K562 (cell line): ENCODE measurements at regions not wholly inside any gene's neighbourhood (a gene's known extent, or its start where the extent isn't known, plus 50 kb on each side); places are given as distances from the start of the nearest gene placed in this dataset.
A peak's percentile ranks its signal among the peaks of the same experiment; 100 is the strongest.

Experiments used
- ATAC-seq: fragments of 200-7000 bp; cut with Tn5 transposase; 3 replicates; pipeline ENCODE4 v1.9.1; 2020; ENCODE audit warnings: moderate library complexity
- BruUV-seq: library from RNA; stranded (reverse); fragments of 400-500 nt; replicated peaks from 2 replicates; lab custom pipeline; 2021; lab: Mats Ljungman, UMichigan
- CTCF ChIA-PET: fragments of 300-600 bp; formaldehyde crosslinking; extraction: SDS; loops from one replicate; lab custom pipeline; 2021; ENCODE audit warnings: low intra/inter-chr PET ratio; lab: Yijun Ruan, JAX
- POLR2A ChIA-PET: fragments of 300-600, 350-650 bp; sonication (Branson Sonifier 250); formaldehyde crosslinking; extraction: SDS; loops from one replicate; lab custom pipeline; 2021; ENCODE audit warnings: antibody characterized with exemption, inconsistent platforms; lab: Yijun Ruan, JAX
- DNase-seq, 4 experiments: peaks; one replicate each; pipeline versions ENCODE4 v3.0.0 to v3.0.0-alpha.2; 2011 to 2018; ENCODE audit warnings: low spot score in 3 of 4, mixed read lengths in 3 of 4; ENCODE audit errors: extremely low read depth in 1 of 4
- FAIRE-seq: peaks from 2 replicates; lab custom pipeline; 2011; peaks lifted over from hg19 to GRCh38; lab: Jason Lieb, UNC
- H2AFZ ChIP-seq: 2 replicates; pipeline ENCODE4 v1.6.0; 2011; ENCODE audit warnings: low read depth, low read length, control low read depth, inconsistent platforms
- H3K27ac ChIP-seq: fragments of 200-600 bp; 3 replicates; pipeline ENCODE4 v1.8.0; 2011; ENCODE audit warnings: low read depth, mild to moderate bottlenecking, control low read depth, inconsistent platforms, low read length, moderate library complexity, mixed read lengths; ENCODE audit errors: extremely low read depth
- H3K27me3 ChIP-seq, 2 experiments: fragments of 300-600 bp in 1 of 2; 2 replicates in 1 of 2; 3 replicates in 1 of 2; pipeline versions ENCODE4 v1.6.0 to v1.8.0; 2011; ENCODE audit warnings: inconsistent platforms in 2 of 2, low read length in 2 of 2, mild to moderate bottlenecking in 1 of 2, mixed read lengths in 1 of 2, moderate library complexity in 1 of 2; ENCODE audit not compliant: control insufficient read depth in 2 of 2, insufficient read depth in 2 of 2
- H3K36me3 ChIP-seq: fragments of 300-600 bp; 3 replicates; pipeline ENCODE4 v1.8.0; 2011; ENCODE audit warnings: mild to moderate bottlenecking, low read length, inconsistent platforms; ENCODE audit not compliant: control insufficient read depth, insufficient read depth
- H3K4me1 ChIP-seq, 2 experiments: fragments of 200-600 bp in 1 of 2; replicated peaks in 1 of 2; 2 replicates in 1 of 2; 3 replicates in 1 of 2; pipeline versions ENCODE4 v1.5.1 to v1.8.0; 2011; ENCODE audit warnings: inconsistent platforms in 2 of 2, low read length in 2 of 2, mild to moderate bottlenecking in 1 of 2, mixed read lengths in 1 of 2, moderate library complexity in 1 of 2; ENCODE audit not compliant: control insufficient read depth in 2 of 2, insufficient read depth in 2 of 2
- H3K4me2 ChIP-seq: 2 replicates; pipeline ENCODE4 v1.6.1; 2011; ENCODE audit warnings: low read length, control low read depth, inconsistent platforms, mixed read lengths; ENCODE audit not compliant: insufficient read depth
- H3K4me3 ChIP-seq: fragments of 200-600 bp; sonication (generic), shearing (Covaris generic); 2 replicates; pipeline ENCODE4 v1.5.1; 2016; ENCODE audit warnings: control low read depth, inconsistent platforms
- H3K79me2 ChIP-seq: fragments of 200-600 bp; 3 replicates; pipeline ENCODE4 v1.8.0; 2011; ENCODE audit warnings: low read length, inconsistent platforms; ENCODE audit not compliant: control insufficient read depth, insufficient read depth
- H3K9ac ChIP-seq, 2 experiments: 2 replicates each; pipeline versions ENCODE4 v1.6.0 to v1.6.1; 2011; ENCODE audit warnings: low read depth in 2 of 2, low read length in 2 of 2, control low read depth in 1 of 2, inconsistent platforms in 1 of 2, mild to moderate bottlenecking in 1 of 2, mixed read lengths in 1 of 2; ENCODE audit not compliant: insufficient read depth in 1 of 2
- H3K9me1 ChIP-seq: one replicate; pipeline ENCODE4 v1.6.0; 2011; ENCODE audit warnings: inconsistent platforms, mild to moderate bottlenecking, low read length, moderate library complexity; ENCODE audit not compliant: control insufficient read depth, insufficient read depth
- H3K9me3 ChIP-seq: replicated peaks from 2 replicates; pipeline ENCODE4 v1.5.1; 2011; ENCODE audit warnings: low read depth, low read length, inconsistent platforms; ENCODE audit not compliant: control insufficient read depth, insufficient read depth
- H4K20me1 ChIP-seq: replicated peaks from 2 replicates; pipeline ENCODE4 v1.6.1; 2011; ENCODE audit warnings: low read length, inconsistent platforms, mixed read lengths; ENCODE audit not compliant: control insufficient read depth, insufficient read depth
- ATF3 ChIP-seq, 2 experiments: fragments of 450-650 bp in 1 of 2; sonication (generic) in 1 of 2; formaldehyde crosslinking in 1 of 2; IDR thresholded peaks in 1 of 2; conservative IDR thresholded peaks in 1 of 2; 2 replicates each; pipeline versions ENCODE4 v1.6.1 to v1.8.1; 2016 to 2023; ENCODE audit warnings: mild to moderate bottlenecking in 2 of 2, moderate library complexity in 2 of 2, inconsistent platforms in 1 of 2, missing genetic modification reagents in 1 of 2
- FOSL1 ChIP-seq: fragments of 200-800 bp; sonication (Bioruptor generic); conservative IDR thresholded peaks from 2 replicates; pipeline ENCODE4 v1.6.1; 2016; ENCODE audit warnings: missing genetic modification characterization, missing compliant biosample characterization
- POLR2AphosphoS5 ChIP-seq: IDR thresholded peaks from 2 replicates; pipeline ENCODE4 v1.6.1; 2011; ENCODE audit warnings: mild to moderate bottlenecking, low read depth, low read length, moderate library complexity; ENCODE audit not compliant: control insufficient read depth, insufficient read depth
- ZNF121 ChIP-seq: sonication (generic); formaldehyde crosslinking; conservative IDR thresholded peaks from 2 replicates; pipeline ENCODE4 v1.8.0; 2022; ENCODE audit warnings: missing genetic modification reagents
- WGBS: fragments of 100-300 bp; shearing (Covaris generic); methylation state at CpG from one replicate; pipeline ENCODE4 v1.1.6; 2016; ENCODE audit warnings: low coverage, mixed read lengths; ENCODE audit not compliant: insufficient coverage; ENCODE audit errors: missing lambda C conversion rate; 5-methylcytosine and 5-hydroxymethylcytosine counted together
- in situ Hi-C: fragments of 300-500 bp; cut with MboI; formaldehyde crosslinking; loops from 4 replicates; pipeline ENCODE4 v1.15.0; 2018; ENCODE audit warnings: inconsistent platforms, mixed read lengths
- intact Hi-C: fragments of 100-400 bp; cut with micrococcal nuclease; formaldehyde crosslinking; loops from 2 replicates; pipeline ENCODE4 v1.14.2; 2022

DNA sequence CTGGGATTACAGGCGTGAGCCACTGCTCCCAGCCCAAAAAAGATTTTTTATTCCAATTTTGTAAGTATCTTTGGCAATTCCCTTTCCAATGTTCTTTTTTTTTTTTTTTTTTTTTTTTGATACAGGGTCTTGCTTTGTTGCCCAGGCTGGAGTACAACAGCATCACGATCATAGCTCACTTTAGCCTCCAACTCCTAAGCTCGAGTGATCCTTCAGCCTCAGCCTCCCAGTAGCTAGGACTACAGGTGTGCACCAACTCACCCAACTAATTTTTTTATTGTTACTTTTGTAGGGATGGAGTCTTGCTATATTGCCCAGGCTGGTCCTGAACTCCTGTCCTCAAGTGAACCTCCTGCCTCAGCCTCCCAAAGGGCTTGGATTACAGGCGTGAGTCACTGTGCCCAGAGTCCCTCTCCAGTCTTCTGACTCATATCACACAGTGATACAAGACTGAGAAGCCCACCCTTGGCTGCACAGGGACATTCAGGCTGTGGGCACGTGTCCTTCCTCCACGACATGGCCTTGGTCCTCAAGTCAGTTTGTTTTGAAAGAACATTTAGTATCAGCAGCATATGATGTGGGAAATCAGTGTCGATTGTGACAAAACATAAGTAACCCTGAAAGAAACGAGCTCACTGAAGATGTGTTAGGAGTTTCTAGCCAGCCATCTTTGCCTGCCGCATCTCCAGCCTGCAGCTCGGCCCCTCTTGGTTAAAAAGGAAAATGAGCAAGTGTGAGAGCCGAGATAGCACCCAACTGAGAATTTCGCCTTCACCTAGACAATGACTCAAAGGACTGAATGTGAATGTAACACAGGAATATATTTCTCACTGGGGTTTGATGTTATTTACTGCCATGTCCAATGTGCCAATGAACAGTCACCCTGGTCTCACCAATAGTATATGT, 175.5 kb downstream of the MN1 start:
- no peaks in the 10 kb centered on the region for H3K9me3 ChIP-seq
- DNase-seq, result no peak
- TF ChIP-seq ZNF121 (CRISPR knock-in tag) (peak; percentile 58), POLR2AphosphoS5 (no peak), ATF3 (IDR thresholded peaks at IDR 0.05) (peak; percentile 19; the same call in 1 of the 2 replicates), ATF3 (CRISPR knock-in tag; conservative IDR thresholded peaks at IDR 0.05) (no peak), FOSL1 (peak; percentile 38; the same call in 1 of the 2 replicates)
- TF ChIP-seq, all 486 proteins: peak for 3
- Histone ChIP-seq H3K4me3 (no peak overlapping the region), H3K36me3 (no peaks in the 10 kb centered on the region), H4K20me1 (no peaks in the 10 kb centered on the region), H3K27me3 (peaks cover 0 to 17% of the 10 kb centered on the region in 2 experiments; a peak in 2 of 5 replicates), H3K4me1 (no peaks in the 10 kb centered on the region; a peak in 1 of 5 replicates), H3K27ac (no peak overlapping the region), H3K9ac (no peak overlapping the region), H2AFZ (no peak overlapping the region), H3K79me2 (no peaks in the 10 kb centered on the region), H3K9me1 (no peaks in the 10 kb centered on the region), H3K4me2 (no peak overlapping the region)
- no TSS peak for BruUV-seq
- in situ Hi-C loops, result no loop called here
- FAIRE-seq (no peak), ATAC-seq (no peak)
- ChIA-PET CTCF (no interaction called here), POLR2A (interaction anchor here (0.6 kb wide), 1 partner anchor 126 kb away, joined by 3 read pairs; no protein-coding TSS in a partner anchor)
- 6% methylated on average over 12 of the region's 12 CpGs for WGBS
- intact Hi-C loops, result no loop called here
